ENCODE measurements at regions not wholly inside any gene's neighbourhood (a gene's known extent, or its start where the extent isn't known, plus 50 kb on each side); places are given as distances from the start of the nearest gene placed in this dataset.

GRCh38 chr10:36496758-36497157, 628.6 kb upstream of the ANKRD30A start:
- Histone ChIP-seq H3K27me3 (ENCODE audit: insufficient read depth, low read length) (no peaks in the 10 kb centered on the region), H3K9ac (ENCODE audit: low read length) (no peak overlapping the region), H3K4me2 (ENCODE audit: low read length) (no peak overlapping the region), H3K4me1 (ENCODE audit: insufficient read depth, low read length) (peaks cover 22% of the 10 kb centered on the region), H3K4me3 (ENCODE audit: insufficient read depth, low read depth, low read length) (no peak overlapping the region), H3K79me2 (ENCODE audit: insufficient read depth, low read length) (no peaks in the 10 kb centered on the region), H3K9me3 (ENCODE audit: insufficient read depth, low read depth, low read length) (no peaks in the 10 kb centered on the region), H2AFZ (ENCODE audit: low read depth, low read length) (no peak overlapping the region), H4K20me1 (ENCODE audit: insufficient read depth, low read length) (no peaks in the 10 kb centered on the region), H3K36me3 (ENCODE audit: insufficient read depth, low read length) (no peaks in the 10 kb centered on the region), H3K27ac (ENCODE audit: low read depth, low read length) (no peak overlapping the region)
- no peaks in the 10 kb centered on the region for H3K36me3 Mint-ChIP-seq (ENCODE audit: low read depth, unreplicated experiment)
- no peak for TF ChIP-seq EZH2 (IDR thresholded peaks at IDR 0.05; ENCODE audit: insufficient read depth, low read length)
- no peak for TF ChIP-seq CTCF (IDR thresholded peaks at IDR 0.05; ENCODE audit: insufficient read depth, low read depth, low read length)
- H3K9me3 Mint-ChIP-seq (ENCODE audit: unreplicated experiment), result no peaks in the 10 kb centered on the region
- H3K4me1 Mint-ChIP-seq (ENCODE audit: low read depth, unreplicated experiment), result peaks cover 14% of the 10 kb centered on the region
- FAIRE-seq (no peak), DNase-seq (ENCODE audit: low read depth) (no peak)
- no peaks in the 10 kb centered on the region for H3K27me3 Mint-ChIP-seq (ENCODE audit: low read depth, unreplicated experiment)
- H3K27ac Mint-ChIP-seq (ENCODE audit: unreplicated experiment), result no peak overlapping the region
- no peak overlapping the region for H3K4me3 Mint-ChIP-seq (ENCODE audit: unreplicated experiment)

GRCh38 chr10:36494371-36494770, 631.0 kb upstream of the ANKRD30A start:
- Histone ChIP-seq H3K4me1 (ENCODE audit: insufficient read depth, low read length) (peaks cover 35% of the 10 kb centered on the region), H3K4me2 (ENCODE audit: low read length) (peak overlapping the region; percentile 44), H3K27me3 (ENCODE audit: insufficient read depth, low read length) (no peaks in the 10 kb centered on the region), H3K9me3 (ENCODE audit: insufficient read depth, low read depth, low read length) (no peaks in the 10 kb centered on the region), H4K20me1 (ENCODE audit: insufficient read depth, low read length) (no peaks in the 10 kb centered on the region), H3K4me3 (ENCODE audit: insufficient read depth, low read depth, low read length) (no peak overlapping the region), H3K9ac (ENCODE audit: low read length) (peak overlapping the region; percentile 51), H2AFZ (ENCODE audit: low read depth, low read length) (no peak overlapping the region), H3K79me2 (ENCODE audit: insufficient read depth, low read length) (no peaks in the 10 kb centered on the region), H3K36me3 (ENCODE audit: insufficient read depth, low read length) (no peaks in the 10 kb centered on the region), H3K27ac (ENCODE audit: low read depth, low read length) (peak overlapping the region; percentile 87)
- Mint-ChIP-seq H3K27ac (ENCODE audit: unreplicated experiment) (peak overlapping the region; percentile 67), H3K4me3 (ENCODE audit: unreplicated experiment) (no peak overlapping the region), H3K9me3 (ENCODE audit: unreplicated experiment) (no peaks in the 10 kb centered on the region), H3K27me3 (ENCODE audit: low read depth, unreplicated experiment) (no peaks in the 10 kb centered on the region), H3K4me1 (ENCODE audit: low read depth, unreplicated experiment) (peaks cover 29% of the 10 kb centered on the region), H3K36me3 (ENCODE audit: low read depth, unreplicated experiment) (no peaks in the 10 kb centered on the region)
- peak; percentile 95 for FAIRE-seq
- peak; percentile 83 for DNase-seq (ENCODE audit: low read depth)
- TF ChIP-seq CTCF (IDR thresholded peaks at IDR 0.05; ENCODE audit: insufficient read depth, low read depth, low read length), result no peak
- no peak for TF ChIP-seq EZH2 (IDR thresholded peaks at IDR 0.05; ENCODE audit: insufficient read depth, low read length)

- no peak overlapping the region for H3K4me3 Mint-ChIP-seq (ENCODE audit: unreplicated experiment)
- Histone ChIP-seq H3K4me3 (ENCODE audit: insufficient read depth, low read depth, low read length) (no peak overlapping the region), H3K27ac (ENCODE audit: low read depth, low read length) (peak overlapping the region; percentile 87), H4K20me1 (ENCODE audit: insufficient read depth, low read length) (no peaks in the 10 kb centered on the region), H3K4me2 (ENCODE audit: low read length) (no peak overlapping the region), H3K9ac (ENCODE audit: low read length) (peak overlapping the region; percentile 51), H3K9me3 (ENCODE audit: insufficient read depth, low read depth, low read length) (no peaks in the 10 kb centered on the region), H3K4me1 (ENCODE audit: insufficient read depth, low read length) (peaks cover 38% of the 10 kb centered on the region), H3K36me3 (ENCODE audit: insufficient read depth, low read length) (no peaks in the 10 kb centered on the region), H2AFZ (ENCODE audit: low read depth, low read length) (no peak overlapping the region), H3K27me3 (ENCODE audit: insufficient read depth, low read length) (no peaks in the 10 kb centered on the region), H3K79me2 (ENCODE audit: insufficient read depth, low read length) (no peaks in the 10 kb centered on the region)
- H3K4me1 Mint-ChIP-seq (ENCODE audit: low read depth, unreplicated experiment), result peaks cover 31% of the 10 kb centered on the region
- H3K36me3 Mint-ChIP-seq (ENCODE audit: low read depth, unreplicated experiment), result no peaks in the 10 kb centered on the region
- TF ChIP-seq CTCF (IDR thresholded peaks at IDR 0.05; ENCODE audit: insufficient read depth, low read depth, low read length) (no peak), EZH2 (IDR thresholded peaks at IDR 0.05; ENCODE audit: insufficient read depth, low read length) (no peak)
- H3K27ac Mint-ChIP-seq (ENCODE audit: unreplicated experiment), result no peak overlapping the region
- H3K27me3 Mint-ChIP-seq (ENCODE audit: low read depth, unreplicated experiment), result no peaks in the 10 kb centered on the region
- FAIRE-seq (peak; percentile 34), DNase-seq (ENCODE audit: low read depth) (peak; percentile 50)
- no peaks in the 10 kb centered on the region for H3K9me3 Mint-ChIP-seq (ENCODE audit: unreplicated experiment)
Observed at GRCh38 chr10:36493516-36493880, 631.9 kb upstream of the ANKRD30A start.

Data from astrocyte (in vitro differentiated cells and primary cell).